ENCODE measurements at regions not wholly inside any gene's neighbourhood (a gene's known extent, or its start where the extent isn't known, plus 50 kb on each side); places are given as distances from the start of the nearest gene placed in this dataset.

GRCh38 chr2:160816916-160817499 lies 323.4 kb upstream of the RBMS1 start:
- H3K27ac Mint-ChIP-seq (ENCODE audit: unreplicated experiment) = no peak overlapping the region
- no peaks in the 10 kb centered on the region for H3K27me3 Mint-ChIP-seq (ENCODE audit: unreplicated experiment)
- TF ChIP-seq CTCF (IDR thresholded peaks at IDR 0.05; ENCODE audit: partially characterized antibody, unreplicated experiment) = no peak
- H3K36me3 Mint-ChIP-seq (ENCODE audit: unreplicated experiment) = no peaks in the 10 kb centered on the region
- no peaks in the 10 kb centered on the region for H3K9me3 Mint-ChIP-seq (ENCODE audit: unreplicated experiment)
- H3K4me3 Mint-ChIP-seq (ENCODE audit: unreplicated experiment) = no peak overlapping the region
- no peaks in the 10 kb centered on the region for H3K4me1 Mint-ChIP-seq (ENCODE audit: low read depth, unreplicated experiment)
- no peak for DNase-seq

- H3K27me3 Mint-ChIP-seq (ENCODE audit: unreplicated experiment) = no peaks in the 10 kb centered on the region
- H3K36me3 Mint-ChIP-seq (ENCODE audit: unreplicated experiment) = peaks cover 20% of the 10 kb centered on the region
- peaks cover 6% of the 10 kb centered on the region for H3K9me3 Mint-ChIP-seq (ENCODE audit: unreplicated experiment)
- H3K27ac Mint-ChIP-seq (ENCODE audit: unreplicated experiment) = no peak overlapping the region
- H3K4me3 Mint-ChIP-seq (ENCODE audit: unreplicated experiment) = no peak overlapping the region
- DNase-seq = no peak
- H3K4me1 Mint-ChIP-seq (ENCODE audit: low read depth, unreplicated experiment) = no peaks in the 10 kb centered on the region
- no peak for TF ChIP-seq CTCF (IDR thresholded peaks at IDR 0.05; ENCODE audit: partially characterized antibody, unreplicated experiment)
These were observed 327.1 kb upstream of the RBMS1 start for GRCh38 chr2:160820691-160821090.

- H3K4me3 Mint-ChIP-seq (ENCODE audit: unreplicated experiment) = no peak overlapping the region
- H3K27ac Mint-ChIP-seq (ENCODE audit: unreplicated experiment) = no peak overlapping the region
- H3K4me1 Mint-ChIP-seq (ENCODE audit: low read depth, unreplicated experiment) = no peaks in the 10 kb centered on the region
- H3K27me3 Mint-ChIP-seq (ENCODE audit: unreplicated experiment) = no peaks in the 10 kb centered on the region
- no peak for TF ChIP-seq CTCF (IDR thresholded peaks at IDR 0.05; ENCODE audit: partially characterized antibody, unreplicated experiment)
- peaks cover 20% of the 10 kb centered on the region for H3K36me3 Mint-ChIP-seq (ENCODE audit: unreplicated experiment)
- DNase-seq = no peak
- peaks cover 6% of the 10 kb centered on the region for H3K9me3 Mint-ChIP-seq (ENCODE audit: unreplicated experiment)
These were observed 328.4 kb upstream of the RBMS1 start for GRCh38 chr2:160822006-160822405.

GRCh38 chr2:160825433-160825832 lies 331.8 kb upstream of the RBMS1 start:
- DNase-seq = no peak
- no peak for TF ChIP-seq CTCF (IDR thresholded peaks at IDR 0.05; ENCODE audit: partially characterized antibody, unreplicated experiment)
- H3K27me3 Mint-ChIP-seq (ENCODE audit: unreplicated experiment) = no peaks in the 10 kb centered on the region
- H3K4me3 Mint-ChIP-seq (ENCODE audit: unreplicated experiment) = no peak overlapping the region
- H3K9me3 Mint-ChIP-seq (ENCODE audit: unreplicated experiment) = peaks cover 6% of the 10 kb centered on the region
- peaks cover 27% of the 10 kb centered on the region for H3K36me3 Mint-ChIP-seq (ENCODE audit: unreplicated experiment)
- H3K27ac Mint-ChIP-seq (ENCODE audit: unreplicated experiment) = no peak overlapping the region
- no peaks in the 10 kb centered on the region for H3K4me1 Mint-ChIP-seq (ENCODE audit: low read depth, unreplicated experiment)

GRCh38 chr2:160826496-160826895 lies 332.9 kb upstream of the RBMS1 start:
- H3K4me3 Mint-ChIP-seq (ENCODE audit: unreplicated experiment) = no peak overlapping the region
- no peaks in the 10 kb centered on the region for H3K4me1 Mint-ChIP-seq (ENCODE audit: low read depth, unreplicated experiment)
- no peak for DNase-seq
- TF ChIP-seq CTCF (IDR thresholded peaks at IDR 0.05; ENCODE audit: partially characterized antibody, unreplicated experiment) = no peak
- H3K36me3 Mint-ChIP-seq (ENCODE audit: unreplicated experiment) = peaks cover 27% of the 10 kb centered on the region
- H3K9me3 Mint-ChIP-seq (ENCODE audit: unreplicated experiment) = peaks cover 6% of the 10 kb centered on the region
- no peaks in the 10 kb centered on the region for H3K27me3 Mint-ChIP-seq (ENCODE audit: unreplicated experiment)
- no peak overlapping the region for H3K27ac Mint-ChIP-seq (ENCODE audit: unreplicated experiment)

All from glutamatergic neuron (in vitro differentiated cells).